PFSK-1 (cell line): ENCODE measurements at regions not wholly inside any gene's neighbourhood (a gene's known extent, or its start where the extent isn't known, plus 50 kb on each side); places are given as distances from the start of the nearest gene placed in this dataset.

Source experiments
- FOXP2 ChIP-seq: optimal IDR thresholded peaks from 2 replicates; pipeline ENCODE3; 2011; ENCODE audit warnings: borderline replicate concordance, control low read depth, inconsistent platforms; ENCODE audit not compliant: insufficient read depth; ENCODE audit errors: extremely low read length, extremely low read depth
- POLR2AphosphoS5 ChIP-seq: IDR thresholded peaks from 2 replicates; pipeline ENCODE4 v1.6.1; 2012; ENCODE audit warnings: low read depth, mild to moderate bottlenecking, control low read depth, low read length, moderate library complexity
- REST ChIP-seq, 2 experiments: IDR thresholded peaks; 2 replicates each; pipeline versions ENCODE4 v1.6.1 to v1.8.0; 2011 to 2012; ENCODE audit warnings: low read depth in 2 of 2, low read length in 2 of 2, control low read depth in 1 of 2, inconsistent platforms in 1 of 2, mild to moderate bottlenecking in 1 of 2, moderate library complexity in 1 of 2; ENCODE audit not compliant: insufficient read depth in 1 of 2
- SIN3A ChIP-seq: IDR thresholded peaks from 2 replicates; pipeline ENCODE4 v1.6.1; 2012; ENCODE audit warnings: mild to moderate bottlenecking, low read length, moderate library complexity, borderline replicate concordance; ENCODE audit not compliant: insufficient read depth
- TAF1 ChIP-seq: IDR thresholded peaks from 2 replicates; pipeline ENCODE4 v1.6.1; 2012; ENCODE audit warnings: low read length, control low read depth, borderline replicate concordance; ENCODE audit not compliant: insufficient read depth

DNA sequence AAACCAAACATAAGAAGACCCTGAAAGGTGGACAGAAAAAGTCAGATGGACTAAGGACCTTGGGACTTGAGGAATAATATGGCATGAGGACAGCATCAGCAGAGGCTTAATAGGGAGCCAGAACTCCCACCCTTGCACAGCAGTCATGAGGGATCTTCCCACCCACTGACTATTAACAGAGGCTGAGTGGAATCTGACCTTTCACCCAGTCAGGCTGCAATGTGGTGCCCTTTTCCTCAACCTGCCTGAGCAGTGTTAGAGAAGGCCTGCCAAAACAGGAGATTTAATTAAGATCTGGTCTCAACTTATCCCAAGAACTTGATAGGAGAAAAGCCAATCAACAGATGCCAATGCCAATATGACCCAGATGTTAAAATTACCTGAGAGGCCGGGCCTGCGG is 481.9 kb downstream of the KDM4C start:
- TF ChIP-seq FOXP2 (no peak), TAF1 (no peak), POLR2AphosphoS5 (no peak), SIN3A (no peak), REST (IDR thresholded peaks at IDR 0.05; ENCODE audit: insufficient read depth in 1 of 2, low read depth in 2 of 2, low read length in 2 of 2) (no peak)

DNA sequence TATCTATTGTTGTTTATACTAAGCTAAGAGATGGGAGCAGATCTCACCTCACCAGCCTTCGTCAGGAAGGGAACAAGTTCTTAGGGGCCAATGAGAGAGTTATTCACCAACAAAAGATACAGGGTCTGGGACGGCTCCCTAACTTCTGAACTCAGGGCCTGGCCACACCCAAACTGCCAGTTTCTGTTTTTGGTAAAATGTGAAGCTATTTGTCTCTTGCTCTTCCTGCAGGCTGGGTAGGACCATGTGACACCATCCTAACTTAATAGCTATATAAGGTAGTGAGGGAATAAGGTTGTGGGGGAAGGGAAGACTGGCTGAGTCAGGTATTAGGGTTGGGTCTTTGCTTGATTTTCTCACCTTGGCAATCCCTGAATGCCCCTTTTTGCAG is 480.5 kb downstream of the KDM4C start:
- TF ChIP-seq SIN3A (no peak), FOXP2 (no peak), TAF1 (no peak), REST (IDR thresholded peaks at IDR 0.05; ENCODE audit: insufficient read depth in 1 of 2, low read depth in 2 of 2, low read length in 2 of 2) (no peak), POLR2AphosphoS5 (no peak)

GRCh38 chr9:7237473-7238246 is 479.9 kb downstream of the KDM4C start:
- TF ChIP-seq REST (IDR thresholded peaks at IDR 0.05; ENCODE audit: insufficient read depth in 1 of 2, low read depth in 2 of 2, low read length in 2 of 2) (no peak), TAF1 (no peak), POLR2AphosphoS5 (no peak), SIN3A (no peak), FOXP2 (no peak)

- no peak for TF ChIP-seq POLR2AphosphoS5
- TF ChIP-seq SIN3A = no peak
- TF ChIP-seq REST (IDR thresholded peaks at IDR 0.05; ENCODE audit: insufficient read depth in 1 of 2, low read depth in 2 of 2, low read length in 2 of 2) = no peak
- TF ChIP-seq FOXP2 = no peak
- no peak for TF ChIP-seq TAF1
These were observed 478.4 kb downstream of the KDM4C start for GRCh38 chr9:7236186-7236585.

DNA sequence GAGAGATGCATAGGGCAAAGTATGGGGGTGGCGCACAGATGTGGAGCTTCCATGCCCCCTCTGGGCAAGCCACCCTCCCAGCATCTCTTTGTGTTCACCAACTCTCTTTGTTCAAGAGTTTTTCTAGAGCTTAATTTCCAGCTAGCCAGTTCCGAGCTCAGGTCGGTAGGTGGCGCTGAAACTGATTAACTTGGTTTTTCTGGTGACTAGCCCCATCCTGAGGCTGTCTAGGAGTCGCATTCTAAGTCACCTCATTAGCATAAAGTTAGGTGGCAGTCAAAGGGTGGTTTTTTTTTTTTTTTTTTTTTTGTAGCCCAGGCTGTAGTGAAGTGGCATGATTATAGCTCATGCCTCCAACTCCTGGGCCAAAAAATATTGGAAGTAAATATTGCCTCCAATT is 476.4 kb downstream of the KDM4C start:
- TF ChIP-seq FOXP2 (no peak), SIN3A (no peak), REST (IDR thresholded peaks at IDR 0.05; ENCODE audit: insufficient read depth in 1 of 2, low read depth in 2 of 2, low read length in 2 of 2) (no peak), POLR2AphosphoS5 (no peak), TAF1 (no peak)
